ACHN (cell line): ENCODE measurements at regions not wholly inside any gene's neighbourhood (a gene's known extent, or its start where the extent isn't known, plus 50 kb on each side); places are given as distances from the start of the nearest gene placed in this dataset.
"Not testable (repeated sequence)": the region's sequence is repeated elsewhere in the genome, so short reads cannot be mapped to it uniquely, and the experiment has no call there.

Experiments
- DNase-seq: peaks from one replicate; pipeline ENCODE4 v3.0.0-alpha.2; 2015
- in situ Hi-C: cut with HindIII; loops from 2 replicates; pipeline ENCODE4 v1.10.0; 2017; ENCODE audit warnings: low sequenced_read_pairs, low pct_ligation_motif_present, low pct_unique_long_range_greater_than_20kb

GRCh38 chr13:56563663-56564062, 577.1 kb upstream of the PRR20A start:
- DNase-seq = no peak
- in situ Hi-C loops = no loop called here

GRCh38 chr13:56586976-56587375, 553.7 kb upstream of the PRR20A start:
- in situ Hi-C loops = no loop called here
- no peak for DNase-seq

- DNase-seq = no peak
- in situ Hi-C loops = no loop called here
These were observed 525.1 kb upstream of the PRR20A start for GRCh38 chr13:56615572-56615971.

- DNase-seq = no peak
- in situ Hi-C loops = no loop called here
These were observed 517.9 kb upstream of the PRR20A start for GRCh38 chr13:56622840-56623239.

GRCh38 chr13:56628886-56629285, 511.8 kb upstream of the PRR20A start:
- DNase-seq, in situ Hi-C loops: not testable (repeated sequence)

GRCh38 chr13:56631060-56631459, 509.7 kb upstream of the PRR20A start:
- in situ Hi-C loops = not testable (repeated sequence)

GRCh38 chr13:56653043-56653442, 487.7 kb upstream of the PRR20A start:
- in situ Hi-C loops = no loop called here
- DNase-seq = no peak

More at GRCh38 chr13:56631060-56631459, 509.7 kb upstream of the PRR20A start:
- not testable (repeated sequence) for DNase-seq

GRCh38 chr13:56659041-56659471, 481.7 kb upstream of the PRR20A start:
- no peak for DNase-seq

GRCh38 chr13:56670563-56670962, 470.2 kb upstream of the PRR20A start:
- in situ Hi-C loops = no loop called here
- no peak for DNase-seq

More at GRCh38 chr13:56659041-56659471, 481.7 kb upstream of the PRR20A start:
- in situ Hi-C loops = no loop called here

- in situ Hi-C loops = no loop called here
- DNase-seq = no peak
These were observed 459.3 kb upstream of the PRR20A start for GRCh38 chr13:56681404-56681803.

- DNase-seq = no peak
- in situ Hi-C loops = no loop called here
These were observed 453.6 kb upstream of the PRR20A start for GRCh38 chr13:56687131-56687530.

GRCh38 chr13:56697011-56697410, 443.7 kb upstream of the PRR20A start:
- in situ Hi-C loops = no loop called here
- no peak for DNase-seq

- no peak for DNase-seq
- in situ Hi-C loops = no loop called here
These were observed 440.4 kb upstream of the PRR20A start for GRCh38 chr13:56700324-56700723.

GRCh38 chr13:56706485-56706884, 434.2 kb upstream of the PRR20A start:
- DNase-seq = no peak
- in situ Hi-C loops = no loop called here

- no peak for DNase-seq
- in situ Hi-C loops = no loop called here
These were observed 427.1 kb upstream of the PRR20A start for GRCh38 chr13:56713656-56714055.

GRCh38 chr13:56718791-56719190, 421.9 kb upstream of the PRR20A start:
- DNase-seq = no peak
- in situ Hi-C loops = no loop called here

GRCh38 chr13:56720841-56721240, 419.9 kb upstream of the PRR20A start:
- DNase-seq = no peak
- in situ Hi-C loops = no loop called here

- DNase-seq = no peak
- in situ Hi-C loops = no loop called here
These were observed 405.2 kb upstream of the PRR20A start for GRCh38 chr13:56735537-56735942.

GRCh38 chr13:56736966-56737365, 403.8 kb upstream of the PRR20A start:
- in situ Hi-C loops = no loop called here
- DNase-seq = no peak

GRCh38 chr13:56752636-56753035, 388.1 kb upstream of the PRR20A start:
- in situ Hi-C loops = no loop called here
- DNase-seq = no peak
